Astrocyte of the spinal cord (primary cell): ENCODE measurements at regions not wholly inside any gene's neighbourhood (a gene's known extent, or its start where the extent isn't known, plus 50 kb on each side); places are given as distances from the start of the nearest gene placed in this dataset.
"Not testable (repeated sequence)": the region's sequence is repeated elsewhere in the genome, so short reads cannot be mapped to it uniquely, and the experiment has no call there.

Experiments used
- DNase-seq: peaks from one replicate; pipeline ENCODE4 v3.0.0; 2011; ENCODE audit warnings: low read depth, low spot score
- H3K4me3 ChIP-seq: 2 replicates; pipeline ENCODE4 v1.5.1; 2011; ENCODE audit warnings: low read depth, mild to moderate bottlenecking, low read length, moderate library complexity
- CTCF ChIP-seq: IDR thresholded peaks from 2 replicates; pipeline ENCODE4 v1.5.1; 2012; ENCODE audit warnings: low read depth, mild to moderate bottlenecking, low read length, inconsistent platforms
- in situ Hi-C: cut with HindIII; loops from 2 replicates; pipeline ENCODE4 v1.10.0; 2017; ENCODE audit warnings: low sequenced_read_pairs

- DNase-seq, result peak; percentile 53
- in situ Hi-C loops, result no loop called here
- H3K4me3 ChIP-seq, result no peak overlapping the region
- TF ChIP-seq CTCF, result no peak
Measured at GRCh38 chr12:90801776-90802175, 153.2 kb downstream of the CCER1 start.

GRCh38 chr12:90794212-90794611 lies 160.8 kb downstream of the CCER1 start:
- H3K4me3 ChIP-seq, result no peak overlapping the region
- TF ChIP-seq CTCF, result no peak
- in situ Hi-C loops, result no loop called here
- DNase-seq, result no peak

- in situ Hi-C loops, H3K4me3 ChIP-seq, DNase-seq: not testable (repeated sequence)
Measured at GRCh38 chr12:90792718-90793117, 162.3 kb downstream of the CCER1 start.

- no peak for DNase-seq
- H3K4me3 ChIP-seq, result no peak overlapping the region
- in situ Hi-C loops, result no loop called here
- no peak for TF ChIP-seq CTCF
Measured at GRCh38 chr12:90791445-90791844, 163.5 kb downstream of the CCER1 start.

- no peak overlapping the region for H3K4me3 ChIP-seq
- no peak for TF ChIP-seq CTCF
- in situ Hi-C loops, result no loop called here
- no peak for DNase-seq
Measured at GRCh38 chr12:90790747-90791146, 164.2 kb downstream of the CCER1 start.

GRCh38 chr12:90773491-90773890 lies 181.5 kb downstream of the CCER1 start:
- H3K4me3 ChIP-seq, result no peak overlapping the region
- DNase-seq, result peak; percentile 6
- in situ Hi-C loops, result no loop called here
- TF ChIP-seq CTCF, result no peak

- no peak for DNase-seq
- in situ Hi-C loops, result no loop called here
- no peak for TF ChIP-seq CTCF
- no peak overlapping the region for H3K4me3 ChIP-seq
Measured at GRCh38 chr12:90770861-90771260, 184.1 kb downstream of the CCER1 start.
